Muscle layer of duodenum (tissue), 2 donors: ENCODE measurements at regions not wholly inside any gene's neighbourhood (a gene's known extent, or its start where the extent isn't known, plus 50 kb on each side); places are given as distances from the start of the nearest gene placed in this dataset.
"Not testable (repeated sequence)": the region's sequence is repeated elsewhere in the genome, so short reads cannot be mapped to it uniquely, and the experiment has no call there.

ENCODE experiments used
- H3K27ac ChIP-seq: one replicate; pipeline ENCODE4 v1.7.0; 2013; ENCODE audit warnings: mild to moderate bottlenecking, low read length
- H3K27me3 ChIP-seq: one replicate; pipeline ENCODE4 v1.7.0; 2013; ENCODE audit warnings: low read depth, mild to moderate bottlenecking, control low read depth, low read length
- H3K36me3 ChIP-seq, 2 donors: one replicate each; pipeline ENCODE4 v1.7.0; 2013; ENCODE audit warnings: low read length in 2 of 2, control low read depth in 1 of 2, mild to moderate bottlenecking in 1 of 2; ENCODE audit not compliant: insufficient read depth in 2 of 2, control insufficient read depth in 1 of 2
- H3K4me1 ChIP-seq, 2 donors: one replicate each; pipeline ENCODE4 v1.7.0; 2013; ENCODE audit warnings: low read length in 2 of 2, mild to moderate bottlenecking in 2 of 2, control low read depth in 1 of 2, moderate library complexity in 1 of 2; ENCODE audit not compliant: insufficient read depth in 2 of 2, control insufficient read depth in 1 of 2
- H3K4me3 ChIP-seq, 2 donors: one replicate each; pipeline ENCODE4 v1.7.0; 2013; ENCODE audit warnings: low read length in 2 of 2, low read depth in 1 of 2, mild to moderate bottlenecking in 1 of 2
- H3K9me3 ChIP-seq, 2 donors: one replicate each; pipeline ENCODE4 v1.7.0; 2013; ENCODE audit warnings: low read length in 2 of 2, control low read depth in 1 of 2, mild to moderate bottlenecking in 1 of 2; ENCODE audit not compliant: control insufficient read depth in 1 of 2
- donor health status: healthy.

- no peaks in the 10 kb centered on the region for H3K27me3 ChIP-seq
- H3K36me3 ChIP-seq, result no peaks in the 10 kb centered on the region
- no peaks in the 10 kb centered on the region for H3K9me3 ChIP-seq
Measured at GRCh38 chr16:13315642-13316427, 414.4 kb downstream of the SHISA9 start.

GRCh38 chr16:13322336-13322735 is 420.9 kb downstream of the SHISA9 start:
- no peak overlapping the region for H3K27ac ChIP-seq
- H3K9me3 ChIP-seq, result no peaks in the 10 kb centered on the region
- H3K36me3 ChIP-seq, result no peaks in the 10 kb centered on the region
- no peaks in the 10 kb centered on the region for H3K27me3 ChIP-seq
- H3K4me1 ChIP-seq, result no peaks in the 10 kb centered on the region
- no peak overlapping the region for H3K4me3 ChIP-seq

More at GRCh38 chr16:13315642-13316427, 414.4 kb downstream of the SHISA9 start:
- no peak overlapping the region for H3K27ac ChIP-seq
- no peaks in the 10 kb centered on the region for H3K4me1 ChIP-seq
- no peak overlapping the region for H3K4me3 ChIP-seq

GRCh38 chr16:13324851-13325250 is 423.5 kb downstream of the SHISA9 start:
- no peaks in the 10 kb centered on the region for H3K27me3 ChIP-seq
- no peaks in the 10 kb centered on the region for H3K36me3 ChIP-seq
- no peaks in the 10 kb centered on the region for H3K4me1 ChIP-seq
- H3K27ac ChIP-seq, result no peak overlapping the region
- H3K4me3 ChIP-seq, result no peak overlapping the region
- no peaks in the 10 kb centered on the region for H3K9me3 ChIP-seq

- H3K27me3 ChIP-seq, result no peaks in the 10 kb centered on the region
- H3K36me3 ChIP-seq, result no peaks in the 10 kb centered on the region
- H3K27ac ChIP-seq, result no peak overlapping the region
- H3K4me1 ChIP-seq, result no peaks in the 10 kb centered on the region
- H3K4me3 ChIP-seq, result no peak overlapping the region
- no peaks in the 10 kb centered on the region for H3K9me3 ChIP-seq
Measured at GRCh38 chr16:13325396-13325795, 424.0 kb downstream of the SHISA9 start.

- Histone ChIP-seq H3K27me3 (no peaks in the 10 kb centered on the region), H3K4me1 (no peaks in the 10 kb centered on the region), H3K27ac (no peak overlapping the region), H3K36me3 (no peaks in the 10 kb centered on the region), H3K4me3 (no peak overlapping the region), H3K9me3 (no peaks in the 10 kb centered on the region)
Measured at GRCh38 chr16:13331918-13332317, 430.5 kb downstream of the SHISA9 start.

GRCh38 chr16:13332713-13333255 is 431.4 kb downstream of the SHISA9 start:
- no peak overlapping the region for H3K4me3 ChIP-seq
- H3K36me3 ChIP-seq, result no peaks in the 10 kb centered on the region
- no peaks in the 10 kb centered on the region for H3K4me1 ChIP-seq
- no peaks in the 10 kb centered on the region for H3K9me3 ChIP-seq
- no peak overlapping the region for H3K27ac ChIP-seq
- no peaks in the 10 kb centered on the region for H3K27me3 ChIP-seq

GRCh38 chr16:13333336-13333735 is 431.9 kb downstream of the SHISA9 start:
- Histone ChIP-seq H3K4me1 (no peaks in the 10 kb centered on the region), H3K9me3 (no peaks in the 10 kb centered on the region), H3K36me3 (no peaks in the 10 kb centered on the region), H3K27ac (no peak overlapping the region), H3K27me3 (no peaks in the 10 kb centered on the region), H3K4me3 (no peak overlapping the region)

- Histone ChIP-seq H3K36me3 (no peaks in the 10 kb centered on the region), H3K27me3 (no peaks in the 10 kb centered on the region), H3K4me3 (no peak overlapping the region), H3K9me3 (no peaks in the 10 kb centered on the region), H3K27ac (no peak overlapping the region), H3K4me1 (no peaks in the 10 kb centered on the region)
Measured at GRCh38 chr16:13335879-13336278, 434.5 kb downstream of the SHISA9 start.

- Histone ChIP-seq H3K27me3 (no peaks in the 10 kb centered on the region), H3K9me3 (no peaks in the 10 kb centered on the region), H3K27ac (no peak overlapping the region), H3K4me3 (no peak overlapping the region), H3K4me1 (no peaks in the 10 kb centered on the region), H3K36me3 (no peaks in the 10 kb centered on the region)
Measured at GRCh38 chr16:13336335-13336734, 434.9 kb downstream of the SHISA9 start.

GRCh38 chr16:13336907-13337881 is 435.8 kb downstream of the SHISA9 start:
- H3K9me3 ChIP-seq, H3K4me1 ChIP-seq, H3K27me3 ChIP-seq, H3K36me3 ChIP-seq, H3K27ac ChIP-seq, H3K4me3 ChIP-seq: not testable (repeated sequence)

GRCh38 chr16:13338044-13338443 is 436.6 kb downstream of the SHISA9 start:
- no peaks in the 10 kb centered on the region for H3K9me3 ChIP-seq
- no peak overlapping the region for H3K4me3 ChIP-seq
- no peaks in the 10 kb centered on the region for H3K36me3 ChIP-seq

More at GRCh38 chr16:13338044-13338443, 436.6 kb downstream of the SHISA9 start:
- H3K4me1 ChIP-seq, result no peaks in the 10 kb centered on the region
- H3K27ac ChIP-seq, result no peak overlapping the region
- no peaks in the 10 kb centered on the region for H3K27me3 ChIP-seq
